SH-SY5Y (cell line): ENCODE measurements at regions not wholly inside any gene's neighbourhood (a gene's known extent, or its start where the extent isn't known, plus 50 kb on each side); places are given as distances from the start of the nearest gene placed in this dataset.

Experiments
- GATA2 ChIP-seq: IDR thresholded peaks from 2 replicates; pipeline ENCODE4 v1.6.1; 2011; ENCODE audit warnings: mild to moderate bottlenecking, low read depth, low read length
- GATA3 ChIP-seq: IDR thresholded peaks from 2 replicates; pipeline ENCODE4 v1.6.1; 2011; ENCODE audit warnings: low read depth, mild to moderate bottlenecking, low read length, moderate library complexity

- TF ChIP-seq GATA2: no peak
- TF ChIP-seq GATA3: no peak
Observed at GRCh38 chr2:40592218-40592617, 140.3 kb upstream of the SLC8A1 start.
